ENCODE measurements at regions not wholly inside any gene's neighbourhood (a gene's known extent, or its start where the extent isn't known, plus 50 kb on each side); places are given as distances from the start of the nearest gene placed in this dataset.
"Not testable (repeated sequence)": the region's sequence is repeated elsewhere in the genome, so short reads cannot be mapped to it uniquely, and the experiment has no call there.

DNA sequence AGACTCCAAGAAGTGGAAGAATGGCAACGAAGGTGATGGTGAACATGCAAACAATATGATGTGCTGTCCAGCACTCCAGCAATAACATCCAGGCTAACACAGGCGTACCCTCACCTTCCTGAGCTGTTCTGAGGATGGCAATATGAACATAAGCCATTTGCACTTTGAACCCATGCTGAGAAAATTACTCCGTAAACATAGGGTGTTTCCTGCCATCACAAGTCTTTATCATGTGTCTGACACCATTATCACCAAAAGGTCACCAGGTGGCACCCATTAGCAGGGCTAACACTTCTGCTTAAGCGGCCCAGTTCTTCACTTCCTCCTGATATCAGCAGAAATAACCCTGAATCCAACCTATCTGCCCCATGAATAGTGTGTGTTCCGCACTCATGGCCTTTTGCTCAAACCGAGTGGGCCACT lies 482.8 kb downstream of the MED13L start:
- H3K27ac Mint-ChIP-seq = no peak overlapping the region
- H3K27me3 Mint-ChIP-seq (ENCODE audit: insufficient read depth) = peaks cover 23% of the 10 kb centered on the region
- no peak overlapping the region for H3K4me3 Mint-ChIP-seq
- H3K36me3 Mint-ChIP-seq (ENCODE audit: low read depth) = no peaks in the 10 kb centered on the region
- H3K4me1 Mint-ChIP-seq (ENCODE audit: low read depth) = no peaks in the 10 kb centered on the region
- TF ChIP-seq, protein P1, sequence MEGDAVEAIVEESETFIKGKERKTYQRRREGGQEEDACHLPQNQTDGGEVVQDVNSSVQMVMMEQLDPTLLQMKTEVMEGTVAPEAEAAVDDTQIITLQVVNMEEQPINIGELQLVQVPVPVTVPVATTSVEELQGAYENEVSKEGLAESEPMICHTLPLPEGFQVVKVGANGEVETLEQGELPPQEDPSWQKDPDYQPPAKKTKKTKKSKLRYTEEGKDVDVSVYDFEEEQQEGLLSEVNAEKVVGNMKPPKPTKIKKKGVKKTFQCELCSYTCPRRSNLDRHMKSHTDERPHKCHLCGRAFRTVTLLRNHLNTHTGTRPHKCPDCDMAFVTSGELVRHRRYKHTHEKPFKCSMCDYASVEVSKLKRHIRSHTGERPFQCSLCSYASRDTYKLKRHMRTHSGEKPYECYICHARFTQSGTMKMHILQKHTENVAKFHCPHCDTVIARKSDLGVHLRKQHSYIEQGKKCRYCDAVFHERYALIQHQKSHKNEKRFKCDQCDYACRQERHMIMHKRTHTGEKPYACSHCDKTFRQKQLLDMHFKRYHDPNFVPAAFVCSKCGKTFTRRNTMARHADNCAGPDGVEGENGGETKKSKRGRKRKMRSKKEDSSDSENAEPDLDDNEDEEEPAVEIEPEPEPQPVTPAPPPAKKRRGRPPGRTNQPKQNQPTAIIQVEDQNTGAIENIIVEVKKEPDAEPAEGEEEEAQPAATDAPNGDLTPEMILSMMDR (IDR thresholded peaks at IDR 0.05) = no peak
- no peaks in the 10 kb centered on the region for H3K9me3 Mint-ChIP-seq
- no peak for DNase-seq

- no peak for DNase-seq
- Mint-ChIP-seq H3K36me3 (ENCODE audit: low read depth) (no peaks in the 10 kb centered on the region), H3K27ac (no peak overlapping the region), H3K27me3 (ENCODE audit: insufficient read depth) (peaks cover 18% of the 10 kb centered on the region), H3K4me1 (ENCODE audit: low read depth) (no peaks in the 10 kb centered on the region), H3K4me3 (no peak overlapping the region), H3K9me3 (no peaks in the 10 kb centered on the region)
- TF ChIP-seq, protein P1 (IDR thresholded peaks at IDR 0.05) = no peak
These were observed 486.2 kb downstream of the MED13L start for GRCh38 chr12:115791331-115791730.

DNA sequence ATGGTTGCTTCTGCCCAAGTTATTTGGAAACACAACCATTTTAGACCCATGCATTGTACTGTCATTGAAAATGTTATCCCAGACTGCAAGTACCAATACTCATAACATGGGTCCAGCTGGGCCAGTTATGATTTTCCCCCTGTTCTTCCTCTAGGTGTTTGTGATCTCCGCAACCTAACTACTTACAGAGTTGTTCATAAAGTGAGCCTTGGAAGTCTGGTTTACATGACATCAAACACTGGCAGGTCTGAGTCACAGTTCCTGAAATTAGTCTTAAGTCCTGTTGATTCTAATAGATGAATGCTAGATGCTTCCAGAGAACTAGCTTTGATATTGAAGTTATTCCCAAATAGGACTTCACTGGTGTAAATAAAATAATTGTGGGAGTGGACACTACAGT lies 487.0 kb downstream of the MED13L start:
- Mint-ChIP-seq H3K27ac (no peak overlapping the region), H3K9me3 (no peaks in the 10 kb centered on the region), H3K4me3 (no peak overlapping the region), H3K36me3 (ENCODE audit: low read depth) (no peaks in the 10 kb centered on the region), H3K4me1 (ENCODE audit: low read depth) (no peaks in the 10 kb centered on the region), H3K27me3 (ENCODE audit: insufficient read depth) (peaks cover 14% of the 10 kb centered on the region)
- TF ChIP-seq, protein P1 (IDR thresholded peaks at IDR 0.05) = no peak
- DNase-seq = no peak

GRCh38 chr12:115786490-115786889 lies 491.0 kb downstream of the MED13L start:
- not testable (repeated sequence) for H3K9me3 Mint-ChIP-seq; DNase-seq; H3K4me1 Mint-ChIP-seq (ENCODE audit: low read depth); H3K36me3 Mint-ChIP-seq (ENCODE audit: low read depth); H3K27me3 Mint-ChIP-seq (ENCODE audit: insufficient read depth); H3K27ac Mint-ChIP-seq; H3K4me3 Mint-ChIP-seq

DNA sequence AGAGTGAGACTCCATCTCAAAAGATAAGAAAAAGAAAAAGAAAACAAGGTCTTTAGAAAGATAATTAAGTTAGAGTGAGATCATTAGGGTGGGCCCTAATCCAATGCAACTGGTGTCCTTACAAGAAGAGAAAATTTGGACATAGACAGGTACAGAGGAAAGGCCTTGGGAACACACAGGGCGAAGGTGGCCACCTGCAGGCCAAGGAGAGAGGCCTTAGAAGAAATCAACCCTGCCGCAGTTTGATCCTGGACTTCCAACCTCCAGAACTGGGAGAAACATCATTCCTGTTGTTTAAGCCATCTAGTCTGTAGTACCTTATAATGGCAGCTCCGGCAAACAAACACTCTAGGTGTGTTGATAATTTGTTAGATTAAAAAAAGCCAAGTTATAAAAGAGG lies 491.9 kb downstream of the MED13L start:
- H3K36me3 Mint-ChIP-seq (ENCODE audit: low read depth) = no peaks in the 10 kb centered on the region
- TF ChIP-seq, protein P1 (IDR thresholded peaks at IDR 0.05) = no peak
- no peak for DNase-seq
- H3K27ac Mint-ChIP-seq = no peak overlapping the region
- no peak overlapping the region for H3K4me3 Mint-ChIP-seq
- no peaks in the 10 kb centered on the region for H3K9me3 Mint-ChIP-seq
- H3K27me3 Mint-ChIP-seq (ENCODE audit: insufficient read depth) = peaks cover 1% of the 10 kb centered on the region; the same call in 1 of the 2 replicates
- no peaks in the 10 kb centered on the region for H3K4me1 Mint-ChIP-seq (ENCODE audit: low read depth)

DNA sequence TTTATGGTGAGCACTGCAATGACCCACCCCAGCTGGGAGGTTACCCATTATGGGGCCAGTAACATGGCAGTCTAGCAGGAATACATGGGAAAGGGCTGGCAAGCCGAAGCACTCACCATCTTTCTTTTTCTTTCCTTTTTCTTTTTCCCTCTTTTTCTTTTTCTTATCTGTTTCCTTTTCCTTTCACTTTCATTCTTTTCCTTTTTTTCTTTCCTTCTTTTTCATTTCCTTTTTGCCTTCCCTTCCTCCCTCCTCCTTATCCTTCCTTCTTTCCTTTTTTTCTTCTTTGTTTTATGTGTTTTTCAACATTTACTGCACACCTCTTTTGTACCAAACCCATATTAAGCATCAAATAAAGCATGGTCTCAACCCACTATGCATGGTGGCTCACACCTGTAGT lies 501.1 kb downstream of the MED13L start:
- no peaks in the 10 kb centered on the region for H3K27me3 Mint-ChIP-seq (ENCODE audit: insufficient read depth)
- no peaks in the 10 kb centered on the region for H3K9me3 Mint-ChIP-seq
- H3K4me3 Mint-ChIP-seq = peak overlapping the region; percentile 43; the same call in 1 of the 2 replicates
- TF ChIP-seq, protein P1 (IDR thresholded peaks at IDR 0.05) = no peak
- H3K4me1 Mint-ChIP-seq (ENCODE audit: low read depth) = peaks cover 13% of the 10 kb centered on the region
- H3K36me3 Mint-ChIP-seq (ENCODE audit: low read depth) = peaks cover 5% of the 10 kb centered on the region
- no peak for DNase-seq
- no peak overlapping the region for H3K27ac Mint-ChIP-seq
